HPDE6-E6E7 (cell line): ENCODE measurements at regions not wholly inside any gene's neighbourhood (a gene's known extent, or its start where the extent isn't known, plus 50 kb on each side); places are given as distances from the start of the nearest gene placed in this dataset.
A peak's percentile ranks its signal among the peaks of the same experiment; 100 is the strongest.

Experiments
- DNase-seq: peaks from one replicate; pipeline ENCODE4 v3.0.0; 2011; ENCODE audit warnings: missing footprints; ENCODE audit errors: extremely low spot score

GRCh38 chr12:66044731-66045130, 85.8 kb downstream of the LLPH start:
- DNase-seq = peak; percentile 40

- DNase-seq = no peak
Observed at GRCh38 chr12:66043035-66043434, 87.5 kb downstream of the LLPH start.

DNA sequence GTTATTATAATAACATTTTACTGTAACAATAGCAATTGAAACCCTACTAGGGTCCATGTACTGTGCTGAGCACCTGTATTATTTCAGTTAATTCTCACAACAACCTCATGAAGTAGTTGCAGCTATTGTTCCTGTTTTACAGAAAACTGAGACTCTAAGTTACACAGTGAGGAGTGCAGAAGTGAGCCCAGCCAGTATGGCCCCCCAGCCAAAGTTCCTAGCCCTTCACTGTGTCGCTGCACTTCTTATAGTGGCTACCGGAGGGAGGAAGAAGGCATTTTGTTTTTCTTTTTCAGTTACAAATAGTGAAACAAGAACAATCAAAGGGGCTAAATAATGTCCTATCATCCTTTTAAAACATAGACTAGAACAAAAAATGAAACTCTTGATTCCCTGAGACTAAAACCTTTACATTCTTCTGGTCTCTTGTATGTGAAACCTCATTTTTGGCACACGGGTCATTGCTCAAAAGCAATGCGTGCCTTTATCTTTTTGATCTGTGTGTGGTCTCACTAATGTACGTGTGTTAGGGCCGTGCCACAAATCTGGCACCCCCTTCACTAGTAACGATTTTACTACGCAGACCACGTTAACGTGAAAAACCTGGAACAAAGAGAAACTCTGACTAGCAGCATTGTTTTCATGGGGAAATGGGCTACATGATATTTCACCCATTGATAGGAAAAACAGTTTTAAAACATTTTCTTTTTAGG, 88.7 kb downstream of the LLPH start:
- DNase-seq = no peak

DNA sequence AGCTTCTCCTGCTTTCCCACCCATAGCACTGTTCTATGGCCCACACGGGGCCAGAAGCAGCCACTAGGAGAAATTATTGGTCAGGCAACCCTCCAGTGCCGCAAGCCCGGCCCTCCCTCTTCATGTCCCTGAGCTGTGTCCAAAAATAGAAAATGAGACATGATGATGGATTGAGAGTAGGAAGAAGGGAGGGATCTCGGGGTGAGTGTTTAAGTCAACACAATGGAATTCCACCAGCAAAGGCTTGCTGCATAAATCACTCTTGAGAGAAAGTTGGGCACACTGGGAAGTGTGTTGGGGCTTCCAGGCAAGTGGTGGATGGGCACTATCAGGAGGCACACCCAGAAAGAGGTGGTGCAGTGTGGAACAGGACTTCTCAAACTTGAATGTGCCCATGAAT, 94.2 kb downstream of the LLPH start:
- peak; percentile 73 for DNase-seq

DNA sequence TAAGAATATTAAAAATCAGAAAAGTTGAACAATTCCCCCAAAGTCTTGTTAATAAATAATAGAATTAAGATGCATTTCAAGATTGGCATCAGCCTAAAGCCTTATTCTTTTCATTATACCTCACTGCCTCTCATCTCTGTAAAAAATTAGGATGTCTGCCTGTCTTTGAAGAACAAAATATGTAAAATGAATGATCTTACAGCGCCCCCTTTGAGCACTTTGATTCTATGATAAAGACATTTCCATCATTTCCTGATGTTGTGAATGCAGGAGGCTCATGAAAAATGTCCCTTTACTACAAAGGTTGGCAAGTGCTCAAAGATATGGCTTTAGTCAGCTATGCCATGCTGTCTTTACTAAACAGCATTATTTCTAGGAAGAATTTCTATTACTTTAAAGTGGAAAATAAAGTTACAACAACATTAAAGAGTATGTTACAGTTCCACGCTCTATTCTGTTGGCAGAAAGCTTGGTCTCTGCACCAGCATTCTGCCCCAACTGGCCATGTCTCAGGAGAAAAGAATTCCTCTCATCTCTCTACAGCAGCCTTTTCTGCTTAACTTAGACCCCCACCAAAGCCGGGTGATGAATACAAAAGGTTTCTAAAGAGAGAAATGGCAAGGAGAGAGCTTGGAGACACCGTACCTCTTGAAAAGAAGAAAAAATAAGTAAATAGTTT, 95.1 kb downstream of the LLPH start:
- DNase-seq = no peak

- no peak for DNase-seq
Observed at GRCh38 chr12:66033151-66033550, 97.4 kb downstream of the LLPH start.

DNA sequence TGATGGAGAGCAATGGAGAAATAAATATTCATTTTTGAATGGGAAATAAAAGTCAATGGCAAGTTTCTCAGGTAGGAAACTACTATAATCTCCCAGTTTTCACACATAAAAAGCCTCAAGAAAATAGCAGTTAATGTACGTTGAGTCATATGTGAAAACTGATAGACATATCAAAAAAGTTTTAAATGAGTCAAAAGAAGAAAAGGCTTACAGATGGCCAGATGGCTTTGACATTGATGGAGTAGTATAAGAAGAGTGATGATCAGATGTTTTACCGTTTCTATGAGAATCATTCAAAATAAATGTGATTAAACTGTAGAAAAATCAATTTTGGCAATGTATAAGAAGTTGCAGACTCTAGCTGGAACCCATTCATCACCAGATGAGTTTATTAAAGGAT, 97.8 kb downstream of the LLPH start:
- no peak for DNase-seq

DNA sequence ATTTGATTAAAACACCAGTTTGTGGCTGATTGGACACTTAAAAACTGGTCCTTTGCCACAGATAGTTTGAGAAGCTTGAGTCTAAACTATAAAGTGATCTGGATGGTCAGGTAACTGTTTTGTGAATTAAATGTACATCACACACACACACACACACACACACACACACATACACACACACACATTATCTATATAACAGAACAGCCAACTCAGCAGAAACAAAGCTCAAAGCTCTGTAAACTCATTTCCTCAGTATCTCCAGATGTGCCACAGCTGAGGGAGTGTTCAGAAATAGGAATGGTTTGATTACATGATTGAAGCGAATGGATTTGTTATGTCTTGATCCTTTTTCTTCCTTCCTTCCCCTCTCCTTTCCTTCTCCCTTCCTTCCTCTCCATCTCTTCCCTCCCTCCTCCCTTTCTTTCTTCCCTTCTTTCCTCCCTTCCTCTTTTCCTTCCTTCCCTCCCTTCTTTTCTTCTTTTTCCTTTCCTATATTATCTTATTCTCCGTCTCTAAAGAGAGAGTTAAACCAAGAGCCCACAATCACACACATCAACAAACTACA, 100.3 kb downstream of the LLPH start:
- no peak for DNase-seq

GRCh38 chr12:66028390-66028789, 102.2 kb downstream of the LLPH start:
- DNase-seq = no peak

DNA sequence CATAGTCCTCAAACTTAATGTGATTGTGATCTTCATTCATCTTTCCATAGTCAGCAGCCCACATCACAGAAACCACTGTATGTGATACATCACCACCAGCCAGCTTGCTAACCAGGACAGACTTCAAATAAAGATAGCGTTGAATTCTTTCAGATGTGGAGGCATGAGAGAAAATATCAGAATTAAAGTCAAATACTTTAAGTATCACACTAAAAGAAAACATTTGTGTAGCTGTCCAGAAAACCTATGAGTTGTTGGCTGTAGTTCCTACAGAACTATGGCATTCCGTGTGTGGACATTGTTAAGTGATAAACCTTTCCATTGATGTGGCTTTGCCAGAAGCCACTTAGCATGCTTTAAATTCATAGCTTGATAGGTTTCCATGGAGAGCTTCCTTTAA, 105.1 kb downstream of the LLPH start:
- no peak for DNase-seq

GRCh38 chr12:66024949-66025348, 105.6 kb downstream of the LLPH start:
- DNase-seq = no peak

DNA sequence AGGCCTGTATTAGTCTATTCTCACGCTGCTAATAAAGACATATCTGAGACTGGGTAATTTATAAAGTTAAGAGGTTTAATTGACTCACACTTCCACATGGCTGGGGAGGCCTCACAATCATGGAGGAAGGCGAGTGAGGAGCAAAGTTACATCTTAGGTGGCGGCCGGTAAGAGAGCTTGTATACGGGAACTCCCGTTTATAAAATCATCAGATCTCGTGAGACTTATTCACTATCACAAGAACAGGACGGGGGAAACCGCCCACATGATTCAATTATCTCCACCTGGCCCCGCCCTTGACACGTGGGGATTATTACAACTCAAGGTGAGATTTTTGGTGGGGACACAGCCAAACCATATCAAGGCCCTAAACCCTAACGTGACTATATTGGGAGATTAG, 110.1 kb downstream of the LLPH start:
- no peak for DNase-seq

- no peak for DNase-seq
Observed at GRCh38 chr12:66017736-66018135, 112.8 kb downstream of the LLPH start.
